Liver (tissue), 3 donors: ENCODE measurements at regions not wholly inside any gene's neighbourhood (a gene's known extent, or its start where the extent isn't known, plus 50 kb on each side); places are given as distances from the start of the nearest gene placed in this dataset.

Experiments used
- CTCF ChIP-seq: fragments of 150-350 bp; IDR thresholded peaks from 2 replicates; pipeline ENCODE4 v1.5.1; 2017; ENCODE audit warnings: improper control_type of control experiment, low read depth, low read length; ENCODE audit not compliant: missing input control
- SP1 ChIP-seq: IDR thresholded peaks from 2 replicates; pipeline ENCODE4 v1.6.1; 2018; ENCODE audit warnings: antibody characterized with exemption, mild to moderate bottlenecking
- TAF1 ChIP-seq: conservative IDR thresholded peaks from 2 replicates; pipeline ENCODE4 v1.6.1; 2016; ENCODE audit warnings: antibody characterized with exemption, mild to moderate bottlenecking
- YY1 ChIP-seq: IDR thresholded peaks from 2 replicates; pipeline ENCODE4 v1.6.1; 2016; ENCODE audit warnings: antibody characterized with exemption, mild to moderate bottlenecking
- donor health status: healthy.
- donor health status: healthy.

GRCh38 chr18:60027397-60027796 lies 127.6 kb downstream of the PMAIP1 start:
- no peak for TF ChIP-seq YY1
- TF ChIP-seq SP1 = no peak
- TF ChIP-seq CTCF = no peak
- TF ChIP-seq TAF1 = no peak
